Tibial nerve (tissue), 4 donors: ENCODE measurements at regions not wholly inside any gene's neighbourhood (a gene's known extent, or its start where the extent isn't known, plus 50 kb on each side); places are given as distances from the start of the nearest gene placed in this dataset.
A peak's percentile ranks its signal among the peaks of the same experiment; 100 is the strongest.

Experiments
- DNase-seq, 2 donors: peaks; one replicate each; pipeline ENCODE4 v3.0.0-alpha.2; 2019; ENCODE audit warnings: low spot score in 2 of 2
- H3K27ac ChIP-seq, 4 donors: fragments of 200-600 bp; sonication (generic) in 3 of 4; one replicate each; pipeline ENCODE4 v1.5.1; 2017 to 2019; ENCODE audit warnings: mild to moderate bottlenecking in 1 of 4
- H3K27me3 ChIP-seq, 2 donors: fragments of 200-600 bp; sonication (generic) in 1 of 2; one replicate each; pipeline versions ENCODE4 v1.5.1 to v1.6.0; 2017 to 2019
- H3K36me3 ChIP-seq, 3 donors: fragments of 200-600 bp; sonication (generic); one replicate each; pipeline ENCODE4 v1.5.1; 2018 to 2019
- H3K4me1 ChIP-seq, 4 donors: fragments of 200-600 bp; sonication (generic) in 3 of 4; one replicate each; pipeline ENCODE4 v1.5.1; 2017 to 2019
- H3K4me3 ChIP-seq, 4 donors: fragments of 200-600 bp; sonication (generic) in 3 of 4; one replicate each; pipeline ENCODE4 v1.5.1; 2017 to 2019; ENCODE audit warnings: mild to moderate bottlenecking in 1 of 4, moderate library complexity in 1 of 4
- H3K9me3 ChIP-seq, 4 donors: fragments of 200-600 bp; sonication (generic) in 3 of 4; one replicate each; pipeline ENCODE4 v1.5.1; 2017 to 2019
- CTCF ChIP-seq, 5 experiments: fragments of 200-600 bp in 3 of 5; fragments of 450-650 bp in 2 of 5; sonication (generic) in 3 of 5; IDR thresholded peaks; one replicate each; pipeline ENCODE4 v1.5.1; 2016 to 2019; ENCODE audit warnings: antibody characterized with exemption in 5 of 5, mild to moderate bottlenecking in 3 of 5, moderate library complexity in 2 of 5
- EP300 ChIP-seq, 2 donors: sonication (generic); formaldehyde crosslinking; IDR thresholded peaks; one replicate each; pipeline ENCODE4 v1.6.1; 2017; ENCODE audit warnings: antibody characterized with exemption in 2 of 2, mild to moderate bottlenecking in 1 of 2
- POLR2A ChIP-seq, 2 donors: fragments of 450-650 bp; IDR thresholded peaks; one replicate each; pipeline ENCODE4 v1.6.1; 2017; ENCODE audit warnings: antibody characterized with exemption in 2 of 2, mild to moderate bottlenecking in 2 of 2, moderate library complexity in 2 of 2
- WGBS, 2 donors: methylation state at CpG; one replicate each; pipeline ENCODE4 v1.1.5; 2018; 5-methylcytosine and 5-hydroxymethylcytosine counted together

DNA sequence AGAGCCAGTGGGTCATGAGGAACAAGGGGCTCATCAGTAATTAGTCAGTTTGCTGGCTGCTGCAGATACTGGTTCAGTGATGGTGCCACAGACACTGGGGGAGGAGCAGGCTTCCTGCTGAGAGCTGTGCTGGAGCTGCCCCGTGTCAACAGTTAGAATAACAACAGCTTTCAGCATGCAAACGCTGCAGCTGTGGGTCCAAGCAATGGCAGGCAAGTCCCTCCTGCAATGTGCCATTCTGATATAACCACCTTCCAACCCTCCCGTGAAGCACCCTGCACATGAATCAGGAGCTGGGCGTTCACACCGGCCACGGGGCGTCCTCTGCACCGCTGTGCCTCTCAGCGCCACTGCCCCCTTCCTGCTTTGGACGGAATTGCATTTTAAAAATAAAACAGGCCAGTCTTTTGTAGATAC lies 258.4 kb upstream of the SFSWAP start:
- Histone ChIP-seq H3K9me3 (peaks cover 0 to 40% (median 2%) of the 10 kb centered on the region in 4 donors), H3K36me3 (no peaks in the 10 kb centered on the region), H3K27ac (no peak overlapping the region), H3K4me3 (no peak overlapping the region), H3K27me3 (no peaks in the 10 kb centered on the region), H3K4me1 (no peaks in the 10 kb centered on the region)
- no peak for DNase-seq
- TF ChIP-seq CTCF (IDR thresholded peaks at IDR 0.05) (peak in 2 of 5 experiments; percentile 5 to 26), EP300 (IDR thresholded peaks at IDR 0.05) (no peak)
- 1 to 5% methylated on average over 9 to 10 of the region's 10 CpGs for WGBS, 2 donors

- Histone ChIP-seq H3K36me3 (no peaks in the 10 kb centered on the region), H3K4me3 (no peak overlapping the region), H3K27me3 (peaks cover 0 to 3% of the 10 kb centered on the region in 2 donors), H3K27ac (no peak overlapping the region), H3K9me3 (peaks cover 0 to 21% (median 0%) of the 10 kb centered on the region in 4 donors), H3K4me1 (no peaks in the 10 kb centered on the region)
- TF ChIP-seq CTCF (IDR thresholded peaks at IDR 0.05) (peak; percentile 18 to 83 (median 68)), POLR2A (IDR thresholded peaks at IDR 0.05) (no peak)
- no peak for DNase-seq
- WGBS, 2 donors, result 42 to 45% methylated on average over 12 of the region's 12 CpGs
Observed at GRCh38 chr12:131454418-131455217, 256.3 kb upstream of the SFSWAP start.

DNA sequence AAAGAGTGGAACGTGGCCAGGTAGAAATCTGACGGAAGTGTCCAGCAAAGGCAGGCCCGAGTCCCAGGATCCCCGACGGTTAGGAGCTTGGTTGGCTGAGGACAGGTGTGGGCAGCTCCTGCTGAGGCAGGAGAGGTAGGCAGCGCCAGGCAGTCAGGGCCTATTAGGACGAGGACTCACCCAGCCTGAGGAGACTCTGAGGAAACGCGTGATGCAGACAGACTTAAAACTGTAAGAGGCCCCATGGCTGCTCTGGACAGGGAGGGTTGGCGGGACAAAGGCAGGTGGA lies 255.7 kb upstream of the SFSWAP start:
- WGBS, 2 donors, result 80 to 84% methylated on average over 10 of the region's 10 CpGs

DNA sequence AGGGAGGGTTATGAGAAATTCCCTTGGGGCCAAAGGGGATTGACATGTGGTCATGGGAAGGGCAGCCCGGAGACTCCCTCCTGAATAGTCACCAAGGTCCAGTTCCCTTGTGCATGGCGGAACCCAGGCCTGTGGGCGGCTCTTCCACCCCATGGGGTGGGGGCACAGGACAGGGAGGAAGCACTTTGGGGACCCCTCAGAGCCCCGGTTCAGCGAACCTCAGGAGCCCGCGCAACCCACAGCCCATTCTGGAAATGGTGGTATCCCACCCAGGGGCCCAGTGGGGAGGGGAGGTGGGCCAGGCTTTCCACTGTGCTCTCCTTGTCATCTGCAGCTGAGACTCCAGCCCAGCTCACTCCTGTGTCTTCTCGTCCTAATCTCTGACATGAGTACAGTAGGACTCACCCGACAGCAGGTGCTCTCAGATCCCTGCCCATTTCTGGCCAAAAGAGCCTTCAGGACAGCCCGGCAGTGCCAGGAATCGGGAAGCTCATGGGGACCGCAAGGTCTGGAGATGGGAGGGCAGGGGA lies 255.2 kb upstream of the SFSWAP start:
- H3K27ac ChIP-seq, result no peak overlapping the region
- no peak for DNase-seq
- H3K9me3 ChIP-seq, result peaks cover 0 to 13% (median 0%) of the 10 kb centered on the region in 4 donors
- WGBS, 2 donors, result 88% methylated on average over 8 to 12 of the region's 12 CpGs
- H3K27me3 ChIP-seq, result peaks cover 0 to 3% of the 10 kb centered on the region in 2 donors
- no peaks in the 10 kb centered on the region for H3K36me3 ChIP-seq
- H3K4me3 ChIP-seq, result no peak overlapping the region
- no peaks in the 10 kb centered on the region for H3K4me1 ChIP-seq
- no peak for TF ChIP-seq EP300 (IDR thresholded peaks at IDR 0.05)
- TF ChIP-seq CTCF (IDR thresholded peaks at IDR 0.05), result no peak
- no peak for TF ChIP-seq POLR2A (IDR thresholded peaks at IDR 0.05)

More for the DNA sequence above, 255.7 kb upstream of the SFSWAP start:
- Histone ChIP-seq H3K36me3 (no peaks in the 10 kb centered on the region), H3K4me3 (no peak overlapping the region), H3K27me3 (peaks cover 0 to 3% of the 10 kb centered on the region in 2 donors), H3K4me1 (no peaks in the 10 kb centered on the region), H3K27ac (no peak overlapping the region), H3K9me3 (peaks cover 0 to 16% (median 0%) of the 10 kb centered on the region in 4 donors)
- TF ChIP-seq EP300 (IDR thresholded peaks at IDR 0.05) (no peak), CTCF (IDR thresholded peaks at IDR 0.05) (no peak), POLR2A (IDR thresholded peaks at IDR 0.05) (no peak)
- DNase-seq, result no peak

- Histone ChIP-seq H3K9me3 (peaks cover 0 to 6% (median 0%) of the 10 kb centered on the region in 4 donors), H3K36me3 (no peaks in the 10 kb centered on the region), H3K4me1 (no peaks in the 10 kb centered on the region), H3K27me3 (peaks cover 0 to 3% of the 10 kb centered on the region in 2 donors), H3K27ac (no peak overlapping the region), H3K4me3 (no peak overlapping the region)
- WGBS, 2 donors, result 73 to 75% methylated on average over 22 to 23 of the region's 24 CpGs
- DNase-seq, result no peak
- TF ChIP-seq EP300 (IDR thresholded peaks at IDR 0.05), result no peak
- TF ChIP-seq POLR2A (IDR thresholded peaks at IDR 0.05), result no peak
- no peak for TF ChIP-seq CTCF (IDR thresholded peaks at IDR 0.05)
Observed at GRCh38 chr12:131456301-131457027, 254.4 kb upstream of the SFSWAP start.
